HL-60 (cell line): ENCODE measurements at regions not wholly inside any gene's neighbourhood (a gene's known extent, or its start where the extent isn't known, plus 50 kb on each side); places are given as distances from the start of the nearest gene placed in this dataset.
A peak's percentile ranks its signal among the peaks of the same experiment; 100 is the strongest.
"Not testable (repeated sequence)": the region's sequence is repeated elsewhere in the genome, so short reads cannot be mapped to it uniquely, and the experiment has no call there.

ENCODE experiments used
- DNase-seq, 2 experiments: peaks; one replicate each; pipeline ENCODE4 v3.0.0-alpha.2; 2010 to 2020; ENCODE audit warnings: low read depth in 1 of 2, low spot score in 1 of 2
- H3K27ac ChIP-seq: fragments of 250-450 bp; sonication (Bioruptor Pico); replicated peaks from 2 replicates; pipeline ENCODE4 v1.5.1; 2020; ENCODE audit warnings: mild to moderate bottlenecking, moderate library complexity
- H3K27me3 ChIP-seq: fragments of 250-450 bp; sonication (Bioruptor Pico); 2 replicates; pipeline ENCODE4 v1.5.1; 2021; ENCODE audit warnings: mild to moderate bottlenecking, moderate library complexity; ENCODE audit not compliant: insufficient read depth, poor library complexity, severe bottlenecking
- H3K4me3 ChIP-seq: replicated peaks from 2 replicates; pipeline ENCODE4 v1.5.1; 2011; ENCODE audit warnings: mild to moderate bottlenecking, control low read depth, low read length; ENCODE audit not compliant: insufficient read depth
- GABPA ChIP-seq: IDR thresholded peaks from 2 replicates; pipeline ENCODE4 v1.6.1; 2012; ENCODE audit warnings: low read depth
- POLR2AphosphoS5 ChIP-seq: IDR thresholded peaks from 2 replicates; pipeline ENCODE4 v1.6.1; 2012; ENCODE audit warnings: low read depth
- SPI1 ChIP-seq: IDR thresholded peaks from 2 replicates; pipeline ENCODE4 v1.6.1; 2012; ENCODE audit warnings: low read depth, mild to moderate bottlenecking, borderline replicate concordance
- TF ChIP-seq, protein P1 (sequence below): IDR thresholded peaks from 2 replicates; pipeline ENCODE4 v1.6.1; 2012; ENCODE audit warnings: low read depth; ENCODE audit not compliant: insufficient replicate concordance
- TF ChIP-seq, protein P2 (sequence below): IDR thresholded peaks from one replicate; pipeline ENCODE4 v1.5.1; 2011; ENCODE audit warnings: low read length, control low read depth, inconsistent platforms; ENCODE audit not compliant: insufficient read depth

DNA sequence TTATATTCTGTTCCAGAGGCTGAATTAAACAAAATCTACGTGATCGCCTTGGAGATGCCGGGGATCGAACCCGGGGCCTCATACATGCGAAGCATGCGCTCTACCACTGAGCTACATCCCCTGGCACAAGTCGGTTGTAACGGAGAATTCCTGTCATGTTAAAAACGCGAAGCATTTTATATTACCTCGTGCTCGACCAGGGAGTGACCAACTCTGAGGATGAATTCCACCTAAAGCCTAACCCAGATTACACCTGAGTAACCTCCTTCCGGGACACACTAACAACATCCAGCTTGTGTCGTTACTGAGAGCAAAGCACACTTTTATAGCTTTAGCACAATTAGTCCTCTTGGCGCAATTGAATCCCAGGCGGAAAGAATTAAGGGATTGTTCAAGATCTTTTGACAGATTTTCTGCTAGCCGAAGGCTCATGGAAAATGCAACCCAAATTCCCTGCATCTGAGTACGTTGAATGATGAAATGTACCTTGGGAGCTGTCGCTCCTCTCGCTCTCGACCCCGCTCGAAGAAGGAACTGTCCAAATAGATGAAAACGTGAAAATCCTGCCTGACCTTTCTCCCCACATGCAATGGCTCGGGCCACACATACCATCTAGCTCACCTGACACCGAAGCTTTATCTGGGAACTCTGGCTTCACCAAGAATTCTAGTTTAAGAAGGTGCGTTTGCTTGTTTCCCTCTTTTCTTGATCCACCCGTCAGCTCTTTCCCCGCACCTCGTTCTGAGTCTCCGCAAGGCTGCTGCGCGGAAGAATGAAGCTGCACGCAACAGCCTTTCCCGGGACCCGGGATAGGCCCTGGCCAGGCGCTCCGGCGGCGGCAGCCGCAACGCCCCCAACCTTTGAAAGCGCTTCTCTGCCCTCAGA lies 148.3 kb downstream of the GPX5 start:
- DNase-seq: peak; percentile 57 to 65
- no peaks in the 10 kb centered on the region for H3K27me3 ChIP-seq
- peak overlapping the region; percentile 66 for H3K4me3 ChIP-seq
- TF ChIP-seq SPI1 (no peak), GABPA (no peak)
- TF ChIP-seq, protein P1, sequence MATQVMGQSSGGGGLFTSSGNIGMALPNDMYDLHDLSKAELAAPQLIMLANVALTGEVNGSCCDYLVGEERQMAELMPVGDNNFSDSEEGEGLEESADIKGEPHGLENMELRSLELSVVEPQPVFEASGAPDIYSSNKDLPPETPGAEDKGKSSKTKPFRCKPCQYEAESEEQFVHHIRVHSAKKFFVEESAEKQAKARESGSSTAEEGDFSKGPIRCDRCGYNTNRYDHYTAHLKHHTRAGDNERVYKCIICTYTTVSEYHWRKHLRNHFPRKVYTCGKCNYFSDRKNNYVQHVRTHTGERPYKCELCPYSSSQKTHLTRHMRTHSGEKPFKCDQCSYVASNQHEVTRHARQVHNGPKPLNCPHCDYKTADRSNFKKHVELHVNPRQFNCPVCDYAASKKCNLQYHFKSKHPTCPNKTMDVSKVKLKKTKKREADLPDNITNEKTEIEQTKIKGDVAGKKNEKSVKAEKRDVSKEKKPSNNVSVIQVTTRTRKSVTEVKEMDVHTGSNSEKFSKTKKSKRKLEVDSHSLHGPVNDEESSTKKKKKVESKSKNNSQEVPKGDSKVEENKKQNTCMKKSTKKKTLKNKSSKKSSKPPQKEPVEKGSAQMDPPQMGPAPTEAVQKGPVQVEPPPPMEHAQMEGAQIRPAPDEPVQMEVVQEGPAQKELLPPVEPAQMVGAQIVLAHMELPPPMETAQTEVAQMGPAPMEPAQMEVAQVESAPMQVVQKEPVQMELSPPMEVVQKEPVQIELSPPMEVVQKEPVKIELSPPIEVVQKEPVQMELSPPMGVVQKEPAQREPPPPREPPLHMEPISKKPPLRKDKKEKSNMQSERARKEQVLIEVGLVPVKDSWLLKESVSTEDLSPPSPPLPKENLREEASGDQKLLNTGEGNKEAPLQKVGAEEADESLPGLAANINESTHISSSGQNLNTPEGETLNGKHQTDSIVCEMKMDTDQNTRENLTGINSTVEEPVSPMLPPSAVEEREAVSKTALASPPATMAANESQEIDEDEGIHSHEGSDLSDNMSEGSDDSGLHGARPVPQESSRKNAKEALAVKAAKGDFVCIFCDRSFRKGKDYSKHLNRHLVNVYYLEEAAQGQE: peak; percentile 83
- TF ChIP-seq, protein P2, sequence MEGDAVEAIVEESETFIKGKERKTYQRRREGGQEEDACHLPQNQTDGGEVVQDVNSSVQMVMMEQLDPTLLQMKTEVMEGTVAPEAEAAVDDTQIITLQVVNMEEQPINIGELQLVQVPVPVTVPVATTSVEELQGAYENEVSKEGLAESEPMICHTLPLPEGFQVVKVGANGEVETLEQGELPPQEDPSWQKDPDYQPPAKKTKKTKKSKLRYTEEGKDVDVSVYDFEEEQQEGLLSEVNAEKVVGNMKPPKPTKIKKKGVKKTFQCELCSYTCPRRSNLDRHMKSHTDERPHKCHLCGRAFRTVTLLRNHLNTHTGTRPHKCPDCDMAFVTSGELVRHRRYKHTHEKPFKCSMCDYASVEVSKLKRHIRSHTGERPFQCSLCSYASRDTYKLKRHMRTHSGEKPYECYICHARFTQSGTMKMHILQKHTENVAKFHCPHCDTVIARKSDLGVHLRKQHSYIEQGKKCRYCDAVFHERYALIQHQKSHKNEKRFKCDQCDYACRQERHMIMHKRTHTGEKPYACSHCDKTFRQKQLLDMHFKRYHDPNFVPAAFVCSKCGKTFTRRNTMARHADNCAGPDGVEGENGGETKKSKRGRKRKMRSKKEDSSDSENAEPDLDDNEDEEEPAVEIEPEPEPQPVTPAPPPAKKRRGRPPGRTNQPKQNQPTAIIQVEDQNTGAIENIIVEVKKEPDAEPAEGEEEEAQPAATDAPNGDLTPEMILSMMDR: no peak
- no peak overlapping the region for H3K27ac ChIP-seq

DNA sequence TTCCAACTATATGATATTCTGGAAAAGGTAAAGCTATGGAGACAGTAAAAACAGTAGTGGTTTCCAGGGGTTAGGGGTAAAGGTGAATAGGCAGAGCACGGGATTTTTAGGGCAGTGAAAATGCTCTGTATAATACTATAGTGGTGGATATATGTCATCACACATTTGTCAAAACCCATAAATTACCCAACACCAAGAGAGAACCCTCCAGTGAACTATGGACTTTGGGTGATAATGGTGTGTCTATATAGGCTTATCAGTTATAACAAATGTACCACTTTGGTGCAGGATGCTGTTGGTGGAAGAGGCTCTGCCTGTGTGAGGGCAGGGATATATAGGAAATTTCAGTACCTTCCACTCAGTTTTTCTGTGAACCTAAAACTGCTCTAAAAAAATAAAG lies 149.9 kb downstream of the GPX5 start:
- H3K27me3 ChIP-seq: no peaks in the 10 kb centered on the region
- no peak overlapping the region for H3K27ac ChIP-seq
- TF ChIP-seq GABPA (no peak), POLR2AphosphoS5 (no peak), SPI1 (no peak)
- TF ChIP-seq, protein P2: no peak
- TF ChIP-seq, protein P1: no peak
- no peak overlapping the region for H3K4me3 ChIP-seq
- DNase-seq: no peak

DNA sequence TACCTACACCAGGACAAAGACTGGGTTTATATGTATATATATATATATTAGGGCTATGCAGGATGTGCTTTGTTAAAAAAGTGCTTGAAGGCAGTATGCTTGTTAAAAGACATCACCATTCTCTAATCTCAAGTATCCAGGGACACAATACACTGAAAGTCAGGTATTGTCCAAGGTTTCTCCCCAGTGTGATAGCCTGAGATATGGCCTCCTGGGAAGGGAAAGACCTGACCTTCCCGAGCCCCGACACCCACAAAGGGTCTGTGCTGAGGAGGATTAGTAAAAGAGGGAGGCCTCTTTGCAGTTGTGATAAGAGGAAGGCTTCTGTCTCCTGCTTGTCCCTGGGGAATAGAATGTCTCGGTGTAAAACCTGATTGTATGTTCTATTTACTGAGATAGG lies 156.9 kb downstream of the GPX5 start:
- DNase-seq: no peak
- H3K27ac ChIP-seq: no peak overlapping the region
- TF ChIP-seq GABPA: no peak
- no peak overlapping the region for H3K4me3 ChIP-seq
- H3K27me3 ChIP-seq: peaks cover 2% of the 10 kb centered on the region

DNA sequence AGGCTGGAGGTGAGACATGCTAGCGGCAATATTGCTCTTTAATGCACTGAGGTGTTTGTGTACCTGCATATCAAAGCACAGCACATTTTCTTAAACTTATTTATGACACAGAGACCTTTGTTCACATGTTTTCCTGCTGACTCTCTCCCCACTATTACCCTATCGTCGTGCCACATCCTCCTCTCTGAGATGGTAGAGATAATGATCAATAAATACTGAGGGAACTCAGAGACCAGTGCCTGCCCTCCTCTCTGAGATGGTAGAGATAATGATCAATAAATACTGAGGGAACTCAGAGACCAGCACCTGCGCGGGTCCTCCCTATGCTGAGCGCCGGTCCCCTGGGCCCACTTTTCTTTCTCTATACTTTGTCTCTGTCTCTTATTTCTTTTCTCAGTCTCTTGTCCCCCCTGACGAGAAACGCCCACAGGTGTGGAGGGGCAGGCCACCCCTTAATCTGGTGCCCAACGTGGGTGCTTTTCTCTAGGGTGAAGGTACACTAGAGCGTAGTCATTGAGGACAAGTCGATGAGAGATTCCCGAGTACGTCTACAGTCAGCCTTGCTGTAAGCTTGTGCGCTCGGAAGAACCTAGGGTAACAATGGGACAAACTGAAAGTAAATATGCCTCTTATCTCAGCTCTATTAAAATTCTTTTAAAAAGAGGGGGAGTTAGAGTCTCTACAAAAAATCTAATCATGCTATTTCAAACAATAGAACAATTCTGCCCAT lies 157.4 kb downstream of the GPX5 start:
- not testable (repeated sequence) for H3K4me3 ChIP-seq, H3K27ac ChIP-seq, H3K27me3 ChIP-seq, DNase-seq
